HG03354 (cell line): ENCODE measurements at regions not wholly inside any gene's neighbourhood (a gene's known extent, or its start where the extent isn't known, plus 50 kb on each side); places are given as distances from the start of the nearest gene placed in this dataset.

Source experiments
- ATAC-seq: cut with Tn5 transposase; IDR thresholded peaks from one replicate; pipeline ENCODE4 v1.9.1; 2021; ENCODE audit warnings: mild to moderate bottlenecking; ENCODE audit not compliant: unreplicated experiment, poor library complexity, severe bottlenecking

DNA sequence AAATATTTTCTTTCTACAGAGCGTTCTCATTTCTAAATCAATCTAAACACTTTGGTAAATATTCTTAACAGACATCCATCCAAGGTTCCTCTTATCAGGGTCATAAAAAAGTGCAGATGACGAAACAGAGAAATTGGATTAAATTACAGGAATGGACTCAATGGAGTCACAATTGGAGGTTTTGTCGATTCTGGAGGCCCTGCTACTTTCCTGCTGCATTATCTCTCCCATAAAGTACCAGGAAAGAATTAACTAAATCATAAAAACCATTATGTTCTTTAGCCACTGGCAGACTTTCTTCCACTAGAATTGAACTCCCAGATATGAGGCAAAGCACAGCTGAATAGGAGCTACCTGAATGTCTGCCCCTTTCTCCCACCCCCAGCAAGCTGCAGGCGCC is 610.6 kb downstream of the HDGFL1 start:
- no peak for ATAC-seq

DNA sequence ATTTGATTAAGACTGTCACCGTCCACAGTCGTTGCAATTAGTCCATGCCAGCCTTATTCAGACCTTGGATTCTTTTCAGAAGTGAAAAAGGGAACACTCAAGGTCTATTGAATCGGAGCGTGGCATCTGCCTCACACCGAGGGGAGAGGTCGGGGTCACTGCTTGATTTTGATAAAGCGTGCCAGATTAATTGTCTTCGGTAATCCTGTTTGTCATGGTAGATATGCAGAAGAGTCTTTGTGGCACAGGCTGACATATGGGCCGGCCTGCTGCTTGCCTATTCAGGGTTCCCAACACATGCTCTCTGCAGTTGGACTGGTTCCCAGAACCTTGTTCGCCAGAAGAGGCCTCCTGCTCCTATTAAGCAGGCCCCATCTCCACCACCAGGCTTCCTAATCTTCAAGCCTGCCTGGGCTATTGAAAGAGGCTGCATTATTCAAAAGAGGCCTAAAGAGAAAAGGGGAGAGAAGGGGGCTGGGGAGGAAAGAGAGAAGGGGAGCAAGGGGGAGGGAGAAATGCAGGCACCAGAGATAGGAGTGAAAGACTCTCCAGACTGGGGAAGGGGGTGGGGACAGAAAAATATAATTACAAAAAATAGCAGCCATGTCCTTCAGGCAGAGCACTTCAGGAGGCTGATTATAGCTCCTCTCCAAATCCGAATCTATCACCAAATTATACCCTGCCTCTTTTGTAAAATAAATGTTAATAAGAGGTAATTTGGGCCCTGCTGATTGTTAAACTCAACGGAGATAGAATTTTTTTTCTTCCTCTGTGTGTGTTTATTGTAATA is 611.3 kb downstream of the HDGFL1 start:
- ATAC-seq: no peak

DNA sequence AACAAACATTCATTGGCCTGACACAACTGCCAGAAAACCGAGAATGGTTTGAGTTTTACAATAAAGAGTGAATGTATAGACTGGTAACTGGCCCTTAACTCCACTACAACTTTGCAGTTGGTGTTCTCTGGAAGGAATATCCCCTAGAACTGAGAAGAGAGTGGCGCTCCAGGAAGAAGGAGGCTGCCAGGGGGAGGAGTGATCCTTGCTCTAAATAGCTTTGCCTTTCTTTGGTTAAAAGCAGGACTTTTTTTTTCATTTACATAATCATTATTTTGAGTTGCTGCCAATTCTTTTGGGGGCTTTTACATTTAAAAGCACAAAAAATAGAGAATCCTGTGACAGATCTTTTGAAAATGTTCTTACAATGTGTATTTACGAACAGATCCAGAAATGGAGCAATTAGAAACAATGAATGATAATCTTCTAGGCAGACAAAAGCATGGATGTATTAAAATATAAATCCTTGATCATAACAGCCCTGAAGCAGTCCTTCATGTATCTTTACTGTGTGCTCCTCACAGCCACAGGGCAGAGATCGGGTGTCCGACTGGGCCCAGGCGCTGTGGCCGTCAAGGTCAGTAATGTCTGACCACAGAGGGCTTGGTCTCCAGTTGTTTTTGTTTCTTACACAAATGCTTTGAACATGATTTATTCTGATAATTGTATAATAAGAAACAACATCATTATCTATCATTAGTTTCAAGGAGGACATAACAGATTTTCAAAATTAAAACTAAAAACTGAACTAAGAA is 612.2 kb downstream of the HDGFL1 start:
- ATAC-seq: no peak

DNA sequence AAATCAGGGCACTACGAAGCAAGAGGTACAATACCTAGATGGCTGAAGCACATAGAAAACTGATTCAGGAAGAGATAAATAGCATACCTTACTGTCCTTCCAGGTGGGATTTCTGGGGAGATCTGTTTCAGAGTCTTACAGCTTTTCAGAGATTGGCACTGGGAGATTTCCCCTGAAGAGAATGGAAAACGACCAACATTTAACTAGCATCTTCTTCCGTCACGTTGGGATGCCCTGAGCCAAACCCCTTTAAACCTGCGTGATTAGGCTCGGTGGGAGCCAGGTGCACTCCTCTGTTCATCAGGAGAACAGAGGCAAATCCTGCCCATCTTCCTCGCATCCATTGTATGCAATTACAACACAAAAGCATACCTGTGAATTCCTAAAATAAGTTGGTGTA is 614.5 kb downstream of the HDGFL1 start:
- no peak for ATAC-seq

DNA sequence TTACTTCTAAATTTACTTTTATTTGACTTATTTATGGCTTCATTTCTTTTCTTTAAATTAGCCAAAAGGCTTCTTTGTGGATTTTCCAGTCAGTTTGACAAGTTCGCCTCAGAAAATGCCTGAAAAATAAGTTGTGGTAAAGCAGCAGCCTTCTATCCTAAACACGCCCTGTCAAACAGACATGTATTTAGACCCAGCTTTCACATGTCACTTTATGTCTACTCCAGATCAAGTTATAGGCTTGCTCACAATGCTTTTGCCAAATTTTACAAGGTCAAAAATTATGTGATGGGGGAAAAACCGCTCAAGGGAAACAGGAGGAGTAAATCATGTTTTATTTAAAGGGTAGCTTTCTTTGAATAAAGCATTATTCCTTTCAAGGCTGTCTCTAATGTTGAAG is 615.0 kb downstream of the HDGFL1 start:
- no peak for ATAC-seq

DNA sequence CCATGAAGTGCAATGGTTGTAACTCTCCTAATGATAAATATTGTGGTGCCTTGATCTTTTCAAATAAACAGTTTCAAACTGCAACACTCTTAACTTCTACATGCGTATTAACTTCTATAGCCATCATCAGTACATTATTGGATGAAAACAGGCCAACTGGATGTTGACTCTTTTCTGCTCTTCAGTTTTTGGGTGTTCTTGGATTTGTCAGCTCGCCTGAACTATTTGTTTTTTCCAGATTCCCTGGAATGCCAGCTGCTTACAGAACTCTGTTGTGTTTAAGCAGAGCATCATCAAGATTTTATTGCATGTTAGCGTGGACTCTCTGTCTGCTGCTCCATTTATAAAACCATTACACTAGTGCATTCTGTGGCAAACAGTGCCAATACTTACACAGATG is 626.1 kb downstream of the HDGFL1 start:
- no peak for ATAC-seq

DNA sequence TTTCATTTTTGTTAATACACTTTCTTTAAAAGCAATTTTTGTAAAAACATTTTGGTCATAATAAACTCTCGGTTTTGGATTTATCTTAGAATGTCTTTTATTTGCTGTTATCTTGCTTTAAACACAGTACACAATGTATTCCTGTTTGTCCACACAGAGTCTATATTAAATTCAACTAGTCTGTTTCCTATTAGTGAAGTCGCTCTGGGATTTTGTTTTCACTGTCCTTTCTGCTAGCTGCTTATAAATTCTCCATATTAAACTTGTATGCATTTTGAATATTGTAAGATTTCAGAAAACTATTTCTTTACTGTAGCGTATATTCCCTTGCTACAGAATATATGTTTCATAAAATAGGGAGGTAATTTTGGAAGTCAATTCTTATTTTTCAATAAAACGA is 630.2 kb downstream of the HDGFL1 start:
- ATAC-seq: no peak

DNA sequence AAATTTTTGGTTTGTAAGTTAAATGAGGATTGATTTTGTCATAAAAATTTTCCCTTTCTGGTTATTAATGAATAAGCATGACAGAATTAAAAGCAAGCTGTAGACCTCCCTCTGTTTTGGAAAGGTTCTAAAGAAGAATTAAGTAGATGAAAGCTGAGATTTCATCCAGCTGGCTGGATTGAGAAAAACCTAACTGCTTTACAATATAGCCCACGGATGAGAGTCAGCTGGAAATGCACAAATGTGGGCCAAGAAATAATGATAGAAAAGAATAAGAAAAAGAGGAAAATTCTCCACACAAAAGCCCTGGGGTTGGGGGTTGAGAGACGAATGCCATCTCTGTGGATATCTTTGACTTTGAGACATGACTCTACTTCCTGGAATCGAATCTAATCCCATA is 631.6 kb downstream of the HDGFL1 start:
- no peak for ATAC-seq

DNA sequence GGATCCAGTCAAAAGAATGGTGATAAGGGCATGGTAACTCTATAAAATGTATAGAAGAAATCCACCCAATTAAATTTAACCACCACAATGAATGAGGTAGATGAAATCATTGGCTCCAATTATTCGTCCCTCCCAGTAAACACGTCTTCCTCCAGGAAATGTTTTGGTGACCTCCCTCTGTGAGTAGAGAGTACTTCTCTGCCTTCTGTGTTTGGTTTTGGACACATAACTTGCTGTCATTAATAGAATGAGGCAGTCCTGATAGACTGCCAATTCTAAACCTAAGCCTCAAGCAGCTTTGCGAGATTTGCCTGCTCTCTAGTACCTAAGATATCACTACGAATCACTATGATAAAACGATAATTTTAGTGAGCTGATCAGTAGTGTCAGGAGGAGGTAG is 632.8 kb downstream of the HDGFL1 start:
- ATAC-seq: no peak

DNA sequence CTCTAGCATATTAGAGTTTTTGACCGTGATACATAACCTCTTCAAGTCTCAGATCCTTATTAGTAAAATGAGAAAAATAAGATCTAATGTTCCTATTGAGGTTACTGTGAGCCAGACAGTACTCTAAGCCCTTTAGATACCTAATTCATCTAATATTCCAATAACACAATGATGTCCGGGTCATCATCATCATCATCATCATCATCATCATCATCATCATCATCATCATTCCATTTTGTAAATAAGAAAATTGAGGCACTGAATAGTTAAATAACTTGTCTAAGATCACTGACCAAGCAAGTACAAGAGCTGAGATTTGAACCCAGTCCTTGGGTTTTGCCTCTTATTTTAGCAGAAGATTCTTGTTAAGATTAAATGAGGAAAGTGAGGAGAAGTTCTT is 643.0 kb downstream of the HDGFL1 start:
- ATAC-seq: no peak

DNA sequence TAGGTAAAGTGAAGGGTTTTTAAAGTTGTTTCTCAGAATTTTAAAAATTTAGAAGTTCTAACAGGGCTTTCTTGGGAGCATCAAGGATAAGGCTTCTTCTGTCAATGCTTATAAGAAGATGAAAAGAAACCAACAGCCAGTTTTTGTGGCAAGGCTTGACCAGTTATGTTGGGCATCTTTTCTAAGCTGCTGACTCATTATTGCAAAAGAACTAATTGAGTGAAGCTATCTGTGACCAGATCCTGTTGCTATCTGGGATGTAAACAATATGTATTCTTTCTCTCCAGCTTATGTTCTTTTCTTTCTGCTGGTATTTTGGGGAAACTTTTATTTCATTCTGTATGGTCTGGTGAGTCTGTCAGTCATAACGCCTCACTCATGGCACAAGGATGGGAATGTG is 643.8 kb downstream of the HDGFL1 start:
- ATAC-seq: no peak

DNA sequence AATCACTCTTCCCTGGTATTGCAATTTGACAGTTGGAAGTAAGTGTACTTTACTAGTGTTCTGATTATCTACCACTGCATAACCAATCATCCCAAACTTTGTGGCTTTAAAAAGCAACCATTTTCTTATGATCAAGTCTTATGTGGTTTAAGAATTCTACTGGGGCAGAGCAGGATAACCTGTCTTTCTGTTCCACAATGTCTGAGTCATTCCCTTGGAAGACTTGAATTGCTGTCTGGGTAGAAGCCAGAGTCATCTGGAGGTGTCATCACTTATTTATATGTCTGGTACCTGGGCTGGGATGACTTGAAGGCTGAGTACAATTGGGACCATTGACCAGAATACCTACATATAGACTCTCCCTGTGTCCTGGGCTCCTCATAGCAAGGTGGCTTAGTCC is 644.3 kb downstream of the HDGFL1 start:
- ATAC-seq: no peak

DNA sequence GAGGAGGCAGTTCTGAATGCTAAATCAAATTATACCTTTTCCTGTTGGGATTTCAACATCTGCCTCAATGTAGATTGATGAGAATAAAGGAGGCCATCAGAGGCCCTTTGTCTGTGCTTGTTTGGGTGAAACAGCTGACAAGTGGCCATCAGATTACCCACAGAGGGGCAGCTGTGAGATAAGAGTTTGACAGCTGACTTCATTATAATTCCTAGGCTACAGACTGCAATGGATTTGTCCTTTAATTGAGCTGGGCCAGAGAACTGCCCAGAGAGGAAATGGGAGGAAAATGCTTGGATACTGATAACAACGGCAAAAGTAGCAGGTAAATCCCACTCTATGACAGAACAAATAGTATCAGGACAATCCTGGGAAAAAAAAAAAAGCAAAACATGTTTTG is 649.4 kb downstream of the HDGFL1 start:
- no peak for ATAC-seq

DNA sequence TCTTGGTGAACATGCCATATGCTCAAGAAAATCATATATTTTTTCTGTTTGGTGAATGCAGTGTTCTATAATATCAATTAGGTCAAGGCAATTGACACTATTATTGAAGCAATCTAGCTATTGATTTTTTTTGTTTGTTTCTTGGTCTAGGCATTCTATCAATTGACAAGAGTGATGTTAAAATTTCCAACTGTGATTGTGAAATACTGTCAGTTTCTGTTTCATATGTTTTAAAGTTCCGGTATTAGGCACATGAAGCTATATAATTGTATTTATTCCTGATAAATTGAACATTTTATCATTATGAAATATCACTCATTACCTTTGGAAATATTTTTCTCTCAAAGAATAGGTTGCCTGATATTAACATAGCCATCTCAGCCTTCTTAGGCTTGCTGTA is 653.4 kb downstream of the HDGFL1 start:
- no peak for ATAC-seq

DNA sequence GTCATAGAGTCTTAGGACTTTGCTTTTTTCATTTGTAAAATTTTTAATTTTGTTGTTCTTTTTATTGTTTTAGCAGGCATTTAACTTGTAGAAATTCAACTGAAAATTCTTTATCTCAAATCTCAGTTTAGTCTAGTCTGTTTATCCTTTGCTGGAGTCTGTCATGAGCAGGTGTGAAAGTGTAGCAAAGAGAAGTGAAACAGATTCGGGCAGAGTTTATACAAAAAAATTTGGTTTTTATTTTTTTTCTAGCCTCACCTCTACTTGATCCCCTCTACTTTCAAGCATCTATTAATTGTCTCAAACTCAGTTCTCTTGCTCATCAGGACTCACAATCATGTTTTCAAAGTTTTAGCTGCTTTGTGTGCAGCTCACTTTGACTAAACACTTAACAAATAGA is 655.2 kb downstream of the HDGFL1 start:
- no peak for ATAC-seq

DNA sequence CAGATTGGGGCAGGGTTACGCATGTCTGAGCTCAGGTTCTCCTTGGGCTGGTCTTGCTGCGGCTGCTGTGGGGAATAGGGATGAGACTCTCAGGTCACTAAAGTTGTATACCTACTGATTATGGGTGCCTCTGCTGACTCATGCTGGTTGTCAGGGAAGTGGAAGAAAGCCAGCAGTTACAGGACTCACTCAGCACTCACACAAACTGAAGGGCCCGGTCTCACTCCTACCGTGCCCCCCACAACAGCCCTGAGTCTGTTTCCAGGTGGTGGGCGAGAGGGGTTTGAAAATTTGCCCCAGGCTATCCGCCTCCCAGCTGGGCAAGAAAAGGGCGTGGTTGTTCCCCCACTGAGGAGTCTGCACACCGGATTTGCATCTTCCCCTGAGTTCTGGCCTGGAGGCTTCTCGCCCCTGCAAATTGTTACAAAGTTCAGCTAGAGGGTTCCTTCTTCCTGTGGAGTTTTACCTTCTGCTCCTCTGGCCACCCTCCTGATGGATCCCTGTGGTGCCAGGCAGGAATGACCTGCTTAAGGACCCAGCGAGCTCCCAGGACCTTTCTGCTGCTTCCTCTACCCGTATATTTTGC is 659.2 kb downstream of the HDGFL1 start:
- ATAC-seq: no peak

DNA sequence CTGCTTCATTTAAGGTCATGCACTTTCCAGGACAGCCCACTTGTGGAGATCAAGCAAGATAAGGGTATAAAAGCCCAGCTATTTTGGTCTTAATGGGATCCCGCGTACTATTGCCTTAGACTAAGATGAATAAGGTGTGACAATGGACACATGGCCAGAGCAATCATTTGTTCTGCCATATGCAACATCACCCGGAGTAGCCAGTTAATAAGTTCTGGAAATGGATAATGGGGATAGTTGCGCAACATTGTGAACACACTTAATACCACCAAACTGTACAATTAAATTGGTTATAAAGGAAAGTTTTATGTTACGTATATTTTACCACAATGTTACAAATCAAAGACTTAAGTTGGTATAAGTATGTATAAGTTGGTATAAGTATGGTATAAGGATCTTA is 674.5 kb downstream of the HDGFL1 start:
- ATAC-seq: no peak

DNA sequence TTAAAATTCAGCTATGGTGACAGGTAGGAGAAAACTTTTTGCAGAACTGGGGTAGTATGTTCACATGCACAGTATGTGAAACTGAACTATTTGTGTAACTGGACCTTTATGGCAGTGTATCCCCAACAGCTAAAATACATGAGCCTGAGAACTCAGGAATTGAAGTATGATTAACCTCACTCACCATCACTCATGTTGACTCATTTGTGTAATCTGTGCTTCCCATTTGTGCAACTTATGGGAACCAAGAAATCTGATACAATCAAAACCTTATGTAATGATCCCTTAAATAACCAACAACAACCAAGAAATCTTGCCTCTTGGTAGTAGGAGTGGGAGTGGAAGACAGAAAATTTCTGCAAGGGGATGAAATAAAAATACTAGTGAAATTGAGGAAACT is 674.9 kb downstream of the HDGFL1 start:
- ATAC-seq: no peak

DNA sequence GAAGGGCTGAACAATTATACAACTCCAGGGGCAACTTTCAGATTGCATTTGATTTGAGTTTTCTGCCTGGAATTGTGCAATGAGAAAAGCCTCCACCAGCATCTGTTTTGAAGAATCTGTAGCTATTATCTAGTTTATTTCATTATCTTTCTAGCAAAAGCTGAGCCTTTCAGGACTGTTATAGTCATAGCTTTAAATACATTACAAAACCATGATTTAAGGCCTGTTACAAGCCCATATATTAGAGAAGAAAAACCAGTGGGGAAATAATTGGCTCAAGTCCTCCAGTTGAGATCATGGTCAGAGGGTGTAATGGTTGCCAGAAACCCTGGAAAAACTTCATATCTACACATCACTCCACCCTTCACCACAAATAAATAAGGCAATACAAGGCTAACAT is 676.2 kb downstream of the HDGFL1 start:
- no peak for ATAC-seq

DNA sequence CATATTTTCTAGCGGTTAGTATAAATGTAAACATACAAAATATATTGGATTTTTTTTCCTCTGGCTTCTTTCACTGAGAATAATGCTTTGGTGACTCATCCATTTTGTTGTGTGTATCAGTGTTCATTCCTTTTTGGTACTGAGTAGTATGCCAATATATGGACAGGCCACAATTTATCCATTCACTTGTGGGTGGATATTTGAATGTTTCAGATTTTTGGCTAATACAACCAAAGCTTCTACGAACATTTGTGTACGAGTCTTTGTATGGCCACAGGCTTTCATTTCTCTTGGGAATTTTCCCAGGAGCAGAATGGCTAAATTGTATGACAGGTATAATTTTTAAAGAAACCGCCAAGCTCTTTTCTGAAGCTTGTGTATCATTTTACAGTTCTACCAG is 677.5 kb downstream of the HDGFL1 start:
- ATAC-seq: no peak

DNA sequence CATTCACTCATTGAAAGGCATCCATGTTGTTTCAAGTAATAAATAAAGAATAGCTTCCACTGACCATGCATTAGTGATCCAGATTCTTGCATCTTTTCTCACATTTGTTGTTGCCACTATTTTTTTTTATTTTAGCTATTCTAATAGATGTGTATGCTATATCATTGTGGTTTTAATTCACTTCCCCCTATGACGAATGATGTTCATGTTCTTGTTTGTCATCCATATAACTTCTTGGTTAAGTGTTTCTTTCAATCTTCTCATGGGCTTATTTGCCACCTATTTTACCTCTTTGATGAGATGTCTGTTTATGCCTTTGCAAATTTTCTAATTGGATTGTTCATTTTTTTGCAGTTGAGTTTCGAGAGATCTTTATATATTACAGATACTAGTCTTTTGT is 681.2 kb downstream of the HDGFL1 start:
- ATAC-seq: no peak
